ENCODE measurements at regions not wholly inside any gene's neighbourhood (a gene's known extent, or its start where the extent isn't known, plus 50 kb on each side); places are given as distances from the start of the nearest gene placed in this dataset.

- no peak for DNase-seq (ENCODE audit: unreplicated experiment)
- ChIA-PET POLR2A (interaction anchor here (0.7 kb wide), 1 partner anchor 9 kb away, joined by 3 read pairs; no protein-coding TSS in a partner anchor), CTCF (interaction anchor here (0.6 to 1.2 kb wide), 3 partner anchors 23 to 816 kb away, joined by 3 to 4 read pairs (median 3); no protein-coding TSS in a partner anchor)
- no peaks in the 10 kb centered on the region for H3K27me3 Mint-ChIP-seq (ENCODE audit: insufficient read depth, unreplicated experiment)
- H3K4me1 Mint-ChIP-seq (ENCODE audit: insufficient read depth, unreplicated experiment): peaks cover 2% of the 10 kb centered on the region
- no peak overlapping the region for H3K27ac Mint-ChIP-seq (ENCODE audit: low read depth, unreplicated experiment)
- BruUV-seq (replicated peaks): no TSS peak
- no peaks in the 10 kb centered on the region for H3K36me3 Mint-ChIP-seq (ENCODE audit: insufficient read depth, unreplicated experiment)
- TF ChIP-seq, protein P1, sequence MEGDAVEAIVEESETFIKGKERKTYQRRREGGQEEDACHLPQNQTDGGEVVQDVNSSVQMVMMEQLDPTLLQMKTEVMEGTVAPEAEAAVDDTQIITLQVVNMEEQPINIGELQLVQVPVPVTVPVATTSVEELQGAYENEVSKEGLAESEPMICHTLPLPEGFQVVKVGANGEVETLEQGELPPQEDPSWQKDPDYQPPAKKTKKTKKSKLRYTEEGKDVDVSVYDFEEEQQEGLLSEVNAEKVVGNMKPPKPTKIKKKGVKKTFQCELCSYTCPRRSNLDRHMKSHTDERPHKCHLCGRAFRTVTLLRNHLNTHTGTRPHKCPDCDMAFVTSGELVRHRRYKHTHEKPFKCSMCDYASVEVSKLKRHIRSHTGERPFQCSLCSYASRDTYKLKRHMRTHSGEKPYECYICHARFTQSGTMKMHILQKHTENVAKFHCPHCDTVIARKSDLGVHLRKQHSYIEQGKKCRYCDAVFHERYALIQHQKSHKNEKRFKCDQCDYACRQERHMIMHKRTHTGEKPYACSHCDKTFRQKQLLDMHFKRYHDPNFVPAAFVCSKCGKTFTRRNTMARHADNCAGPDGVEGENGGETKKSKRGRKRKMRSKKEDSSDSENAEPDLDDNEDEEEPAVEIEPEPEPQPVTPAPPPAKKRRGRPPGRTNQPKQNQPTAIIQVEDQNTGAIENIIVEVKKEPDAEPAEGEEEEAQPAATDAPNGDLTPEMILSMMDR (IDR thresholded peaks at IDR 0.05; ENCODE audit: unreplicated experiment): no peak
- intact Hi-C loops (cut with micrococcal nuclease): no loop called here
- no peak overlapping the region for H3K4me3 Mint-ChIP-seq (ENCODE audit: unreplicated experiment)
- no peaks in the 10 kb centered on the region for H3K9me3 Mint-ChIP-seq (ENCODE audit: unreplicated experiment)
These were observed 108.6 kb upstream of the SLC24A5 start for GRCh38 chr15:48012191-48012590.

DNA sequence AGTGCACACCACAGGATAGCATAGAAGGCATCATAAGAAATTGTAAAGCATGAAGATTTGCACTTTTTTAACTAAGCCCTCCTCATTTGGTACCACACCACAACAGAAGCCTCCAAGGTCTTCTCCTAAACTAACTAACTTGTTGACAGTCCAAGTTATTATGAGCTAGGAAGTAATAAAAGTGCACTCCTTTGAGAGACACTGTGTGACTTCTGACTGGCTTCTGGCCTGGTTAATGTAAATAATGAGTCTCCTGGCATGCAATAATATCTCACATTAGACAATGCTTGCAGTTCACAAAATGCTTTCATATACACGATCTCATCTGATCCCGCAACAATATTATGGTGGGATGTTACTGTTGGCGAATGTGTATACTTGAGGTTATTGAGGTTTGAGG is 103.9 kb upstream of the SLC24A5 start:
- Mint-ChIP-seq H3K4me3 (ENCODE audit: unreplicated experiment) (no peak overlapping the region), H3K9me3 (ENCODE audit: unreplicated experiment) (no peaks in the 10 kb centered on the region), H3K4me1 (ENCODE audit: insufficient read depth, unreplicated experiment) (peaks cover 11% of the 10 kb centered on the region), H3K27me3 (ENCODE audit: insufficient read depth, unreplicated experiment) (no peaks in the 10 kb centered on the region), H3K27ac (ENCODE audit: low read depth, unreplicated experiment) (peak overlapping the region; percentile 88), H3K36me3 (ENCODE audit: insufficient read depth, unreplicated experiment) (no peaks in the 10 kb centered on the region)
- intact Hi-C loops (cut with micrococcal nuclease): no loop called here
- no peak for DNase-seq (ENCODE audit: unreplicated experiment)
- ChIA-PET CTCF (interaction anchor here (0.6 to 1.6 kb wide), 3 partner anchors 13 to 68 kb away, joined by 3 to 5 read pairs (median 3); no protein-coding TSS in a partner anchor), POLR2A (interaction anchor here (0.7 to 1.1 kb wide), 3 partner anchors 25 to 197 kb away, joined by 3 to 4 read pairs (median 4); no protein-coding TSS in a partner anchor)
- TF ChIP-seq, protein P1 (IDR thresholded peaks at IDR 0.05; ENCODE audit: unreplicated experiment): no peak
- BruUV-seq (replicated peaks): no TSS peak

- TF ChIP-seq, protein P1 (IDR thresholded peaks at IDR 0.05; ENCODE audit: unreplicated experiment): no peak
- peak overlapping the region; percentile 88 for H3K27ac Mint-ChIP-seq (ENCODE audit: low read depth, unreplicated experiment)
- BruUV-seq (replicated peaks): no TSS peak
These were observed 103.0 kb upstream of the SLC24A5 start for GRCh38 chr15:48017747-48018146.

GRCh38 chr15:48020166-48020565 is 100.6 kb upstream of the SLC24A5 start:
- ChIA-PET POLR2A (interaction anchor here (0.6 kb wide), 1 partner anchor 1612 kb away, joined by 3 read pairs; no protein-coding TSS in a partner anchor), CTCF (interaction anchor here (0.6 kb wide), 1 partner anchor 177 kb away, joined by 3 read pairs; no protein-coding TSS in a partner anchor)
- Mint-ChIP-seq H3K9me3 (ENCODE audit: unreplicated experiment) (no peaks in the 10 kb centered on the region), H3K4me3 (ENCODE audit: unreplicated experiment) (no peak overlapping the region), H3K27me3 (ENCODE audit: insufficient read depth, unreplicated experiment) (no peaks in the 10 kb centered on the region), H3K27ac (ENCODE audit: low read depth, unreplicated experiment) (no peak overlapping the region), H3K4me1 (ENCODE audit: insufficient read depth, unreplicated experiment) (peaks cover 11% of the 10 kb centered on the region), H3K36me3 (ENCODE audit: insufficient read depth, unreplicated experiment) (no peaks in the 10 kb centered on the region)
- no TSS peak for BruUV-seq (replicated peaks)
- no peak for DNase-seq (ENCODE audit: unreplicated experiment)
- TF ChIP-seq, protein P1 (IDR thresholded peaks at IDR 0.05; ENCODE audit: unreplicated experiment): no peak
- intact Hi-C loops (cut with micrococcal nuclease): loop anchor here (5.0 kb wide), 1 partner anchor 67 kb away; no protein-coding TSS in a partner anchor

More at GRCh38 chr15:48017747-48018146, 103.0 kb upstream of the SLC24A5 start:
- ChIA-PET POLR2A (interaction anchor here (0.7 to 1.4 kb wide), 5 partner anchors 13 to 549 kb away, joined by 3 to 9 read pairs (median 4); no protein-coding TSS in a partner anchor), CTCF (interaction anchor here (0.5 to 1.6 kb wide), 4 partner anchors 14 to 67 kb away, joined by 3 to 5 read pairs (median 3); no protein-coding TSS in a partner anchor)
- Mint-ChIP-seq H3K4me3 (ENCODE audit: unreplicated experiment) (no peak overlapping the region), H3K4me1 (ENCODE audit: insufficient read depth, unreplicated experiment) (peaks cover 11% of the 10 kb centered on the region), H3K36me3 (ENCODE audit: insufficient read depth, unreplicated experiment) (no peaks in the 10 kb centered on the region), H3K9me3 (ENCODE audit: unreplicated experiment) (no peaks in the 10 kb centered on the region), H3K27me3 (ENCODE audit: insufficient read depth, unreplicated experiment) (no peaks in the 10 kb centered on the region)
- intact Hi-C loops (cut with micrococcal nuclease): no loop called here
- no peak for DNase-seq (ENCODE audit: unreplicated experiment)

Measured in MCF 10A (cell line).